HG03025 (cell line): ENCODE measurements at regions not wholly inside any gene's neighbourhood (a gene's known extent, or its start where the extent isn't known, plus 50 kb on each side); places are given as distances from the start of the nearest gene placed in this dataset.
"Not testable (repeated sequence)": the region's sequence is repeated elsewhere in the genome, so short reads cannot be mapped to it uniquely, and the experiment has no call there.

Experiments
- ATAC-seq: cut with Tn5 transposase; IDR thresholded peaks from one replicate; pipeline ENCODE4 v1.9.1; 2021; ENCODE audit warnings: mild to moderate bottlenecking, moderate library complexity; ENCODE audit not compliant: unreplicated experiment, low FRiP score

DNA sequence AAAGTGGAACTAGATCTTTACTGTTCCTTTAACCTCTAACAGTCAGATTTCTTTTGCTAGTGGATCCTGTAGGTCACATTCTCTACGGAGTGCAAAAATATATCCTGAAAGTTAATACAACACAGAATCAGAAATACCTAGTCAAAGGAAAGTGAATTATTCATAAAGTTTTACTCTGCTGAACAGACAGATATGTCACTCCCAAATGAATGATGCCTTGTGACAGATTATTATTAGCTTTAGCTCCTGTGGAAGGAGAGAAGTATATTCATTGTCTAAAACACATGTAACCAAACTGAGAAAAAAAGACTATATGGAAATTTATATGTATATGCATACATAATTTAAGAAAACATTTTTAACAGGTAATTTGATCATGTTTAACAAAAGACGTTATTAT is 1497.2 kb upstream of the RAG2 start:
- no peak for ATAC-seq

DNA sequence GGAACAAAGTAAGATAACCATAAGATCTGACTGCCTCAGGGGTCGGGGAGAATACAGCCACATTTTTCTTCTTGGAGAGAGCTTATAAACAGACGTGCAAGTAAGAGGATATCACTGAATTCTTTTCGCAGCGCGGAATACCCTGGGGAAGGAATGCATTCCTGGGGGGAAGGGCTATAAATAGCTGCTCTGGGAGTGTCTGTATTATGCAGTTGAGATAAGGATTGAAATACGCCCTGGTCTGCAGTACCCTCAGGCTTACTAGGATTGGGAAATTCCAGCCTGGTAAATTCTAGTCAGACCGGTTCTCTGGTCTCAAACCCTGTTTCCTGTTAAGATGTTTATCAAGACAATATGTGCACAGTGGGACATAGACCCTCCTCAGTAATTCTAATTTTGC is 1491.7 kb upstream of the RAG2 start:
- ATAC-seq: no peak

DNA sequence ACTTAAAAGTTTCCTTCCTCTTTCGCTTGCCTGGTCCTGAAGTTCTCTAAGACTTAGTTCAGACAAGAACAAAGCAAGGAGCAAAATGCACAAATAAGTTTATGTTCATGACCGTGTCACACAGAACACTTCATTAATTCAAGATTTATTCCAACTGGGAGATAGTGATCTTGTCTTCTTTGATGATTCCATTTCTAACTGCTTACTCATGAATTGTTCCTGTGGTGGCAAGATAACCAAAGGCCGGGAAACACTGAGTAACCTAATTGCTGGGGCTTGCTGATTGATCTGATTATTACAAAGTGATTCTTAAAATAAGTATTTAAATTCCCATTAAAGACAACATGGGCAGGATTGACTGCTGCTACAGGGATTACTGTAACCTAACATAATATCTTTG is 1462.9 kb upstream of the RAG2 start:
- ATAC-seq: no peak

DNA sequence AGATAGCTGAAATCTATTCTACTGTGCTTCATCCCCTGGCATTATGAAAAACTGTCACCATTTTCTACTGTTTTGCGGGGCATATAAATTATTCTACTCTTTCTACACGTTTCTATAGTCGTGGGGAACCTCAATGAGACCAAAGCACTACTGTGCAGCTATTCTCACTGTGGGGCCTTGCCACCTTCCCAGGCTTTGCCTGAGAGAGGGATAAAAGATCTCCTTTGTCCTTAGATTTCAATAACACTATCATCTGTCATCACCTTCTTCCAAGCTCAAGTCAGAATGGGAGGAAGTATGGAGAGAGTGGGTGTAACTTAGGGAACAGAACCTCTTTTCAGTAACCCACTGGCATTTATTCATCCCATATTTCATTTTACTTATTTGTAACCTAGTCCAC is 1462.1 kb upstream of the RAG2 start:
- ATAC-seq: no peak

DNA sequence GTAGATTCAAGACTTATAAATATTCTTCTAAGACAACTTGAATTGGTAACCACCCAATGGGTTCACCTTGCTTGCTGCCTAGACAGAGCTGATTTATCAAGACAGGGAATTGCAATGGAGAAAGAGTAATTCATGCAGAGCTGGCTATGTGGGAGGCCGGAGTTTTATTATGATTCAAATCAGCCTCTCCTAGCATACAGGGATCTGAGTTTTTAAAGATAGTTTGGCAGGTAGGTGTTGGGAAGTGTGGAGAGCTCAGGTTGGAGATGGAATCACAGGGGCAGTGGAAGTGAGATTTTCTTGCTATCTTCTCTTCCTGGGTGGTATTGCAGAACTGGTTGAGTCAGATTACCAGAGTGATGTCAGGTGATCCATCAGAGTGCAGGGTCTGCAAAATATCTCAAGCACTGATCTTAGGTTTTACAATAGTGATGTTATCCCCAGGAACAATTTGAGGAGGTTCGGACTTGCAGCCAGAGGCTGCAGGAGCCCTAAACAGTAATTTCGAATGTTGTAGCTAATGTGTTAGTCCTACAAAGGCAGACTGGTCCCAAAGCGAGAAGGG is 1448.6 kb upstream of the RAG2 start:
- no peak for ATAC-seq

DNA sequence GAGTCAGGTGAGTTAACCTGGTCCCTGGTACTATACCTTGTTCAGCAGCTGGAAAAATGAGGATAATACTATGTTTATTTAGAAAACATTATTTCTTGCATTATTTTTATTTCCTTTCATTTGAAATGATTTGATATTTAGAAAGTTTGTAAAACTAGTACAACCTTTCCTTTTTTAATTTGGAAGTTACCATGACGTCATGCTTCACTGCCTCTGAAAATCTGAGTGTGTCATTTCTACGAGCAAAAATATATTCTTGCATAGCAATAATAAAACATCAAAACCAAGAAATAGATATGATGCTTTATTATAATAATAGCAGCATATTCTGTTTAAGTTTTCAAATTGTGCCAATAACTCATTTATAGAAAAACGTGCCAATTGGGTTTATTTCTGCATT is 1445.0 kb upstream of the RAG2 start:
- ATAC-seq: no peak

DNA sequence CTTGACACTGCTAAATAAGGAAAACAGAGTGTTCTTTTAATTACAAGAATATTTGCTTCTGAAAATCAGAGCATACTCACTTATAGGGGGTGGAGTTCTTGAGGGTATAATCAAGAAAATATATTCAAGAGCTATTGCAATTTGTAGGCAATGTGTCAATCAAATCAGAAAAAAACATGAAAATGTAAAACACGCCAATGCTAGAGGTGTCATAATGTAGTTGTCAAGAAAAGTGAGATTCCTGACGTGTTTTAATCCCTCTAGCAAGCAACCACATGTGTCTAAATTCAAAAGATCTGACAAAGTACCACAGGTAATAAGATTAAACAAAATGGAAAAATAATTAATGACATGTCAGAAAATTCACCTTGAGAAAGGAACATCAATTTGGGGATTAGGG is 1440.7 kb upstream of the RAG2 start:
- no peak for ATAC-seq

DNA sequence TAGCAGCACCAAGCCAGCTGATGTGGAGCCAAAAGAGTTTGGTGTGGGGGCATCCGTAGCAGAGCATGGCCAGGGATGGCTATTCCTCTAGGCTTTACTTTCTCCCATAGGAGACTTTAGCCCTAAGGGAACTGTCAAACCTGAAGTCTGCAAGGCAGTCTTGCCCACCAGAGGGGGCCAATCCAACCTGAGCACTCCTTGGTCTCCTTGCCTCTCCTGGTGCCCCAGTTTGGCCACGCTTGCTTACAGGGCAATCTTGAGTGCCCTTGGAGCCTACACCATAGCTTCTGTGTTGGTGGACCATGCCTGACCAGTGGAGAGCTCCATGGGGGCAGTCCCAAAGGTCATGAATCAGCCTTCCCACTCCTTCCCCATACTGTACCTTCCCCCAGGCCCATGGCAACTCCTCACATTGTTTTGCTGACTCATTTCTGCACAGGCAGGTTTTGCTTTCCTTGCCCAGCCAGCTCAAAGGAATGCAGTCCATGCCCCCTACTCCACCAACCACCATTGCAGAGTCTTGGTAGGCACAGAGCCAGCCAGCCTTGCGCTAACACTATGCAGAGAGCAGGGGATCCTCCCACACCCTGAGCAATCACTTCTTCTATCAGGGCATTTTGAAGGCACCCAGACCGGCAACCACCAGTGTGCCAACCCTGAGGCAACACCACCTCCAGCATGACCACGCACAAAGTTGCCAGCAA is 1421.2 kb upstream of the RAG2 start:
- no peak for ATAC-seq

DNA sequence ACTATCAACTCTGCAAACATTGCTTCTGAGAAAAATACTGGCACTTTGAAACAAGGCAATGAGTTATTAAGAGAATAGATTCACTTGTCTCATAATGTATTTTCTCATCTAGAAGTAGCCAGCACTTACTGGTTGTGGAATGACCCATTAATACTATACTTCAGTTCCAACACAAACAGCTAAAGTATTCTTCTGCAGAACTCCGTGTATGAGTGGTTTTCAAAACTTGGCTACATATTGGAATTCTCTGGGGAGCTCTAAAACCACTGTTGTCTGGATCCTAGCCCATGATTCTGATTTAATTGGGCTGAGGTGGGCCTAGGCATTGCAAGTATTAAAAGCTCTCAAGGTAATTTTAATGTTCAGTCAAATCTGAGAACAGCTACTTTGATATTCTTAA is 1416.4 kb upstream of the RAG2 start:
- no peak for ATAC-seq

DNA sequence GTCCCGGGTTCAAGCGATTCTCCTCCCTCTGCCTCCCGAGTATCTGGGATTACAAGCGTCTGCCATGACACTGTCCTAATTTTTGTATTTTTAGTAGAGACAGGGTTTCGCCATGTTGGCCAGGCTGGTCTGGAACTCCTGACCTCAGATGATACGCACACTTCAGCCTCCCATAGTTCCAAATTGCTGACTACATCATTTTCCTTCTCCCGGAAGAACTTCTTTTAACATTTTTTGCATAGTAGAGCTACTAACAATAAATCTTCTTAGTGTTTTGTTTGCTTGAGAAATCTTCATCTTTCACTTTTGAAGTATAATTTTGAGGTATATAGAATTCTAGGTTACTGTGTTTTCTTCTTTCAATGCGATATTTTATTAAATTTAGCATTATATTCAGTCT is 1415.1 kb upstream of the RAG2 start:
- ATAC-seq: no peak

DNA sequence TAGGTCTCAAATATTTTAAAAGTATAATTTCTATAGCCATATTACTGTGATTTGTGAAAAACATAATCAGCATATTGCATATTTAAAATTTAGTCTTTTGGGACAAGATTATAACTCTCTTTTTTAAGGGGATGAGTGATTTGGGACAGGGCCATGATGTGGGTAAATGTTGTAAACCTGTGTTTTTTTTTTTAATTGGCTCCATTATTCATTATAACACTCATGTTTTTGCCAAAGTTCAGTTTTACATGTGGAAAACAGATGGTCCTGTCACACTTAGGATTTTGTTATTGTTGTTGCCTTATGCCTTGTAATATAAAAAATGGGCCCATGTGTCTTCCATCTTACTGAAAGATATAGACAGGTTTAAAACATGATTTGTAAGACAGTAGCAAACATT is 1413.5 kb upstream of the RAG2 start:
- ATAC-seq: no peak

DNA sequence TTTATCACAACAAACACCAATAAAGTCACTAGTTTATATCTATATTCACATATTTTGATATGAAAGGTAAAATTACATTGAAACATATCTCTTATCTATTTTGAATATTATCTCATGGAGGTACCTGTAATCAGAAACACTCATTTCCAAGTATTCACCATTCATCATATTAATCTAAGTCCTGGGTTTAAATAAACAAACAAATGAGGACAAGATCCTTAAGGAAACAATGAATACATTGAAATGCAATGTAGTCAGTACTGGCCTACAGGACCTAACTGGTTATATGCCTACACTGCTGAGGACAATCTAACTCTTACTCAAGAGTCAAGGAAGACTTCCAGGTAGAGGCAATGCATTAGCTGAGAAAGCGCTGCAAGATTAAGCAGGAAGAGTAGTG is 1411.9 kb upstream of the RAG2 start:
- no peak for ATAC-seq

DNA sequence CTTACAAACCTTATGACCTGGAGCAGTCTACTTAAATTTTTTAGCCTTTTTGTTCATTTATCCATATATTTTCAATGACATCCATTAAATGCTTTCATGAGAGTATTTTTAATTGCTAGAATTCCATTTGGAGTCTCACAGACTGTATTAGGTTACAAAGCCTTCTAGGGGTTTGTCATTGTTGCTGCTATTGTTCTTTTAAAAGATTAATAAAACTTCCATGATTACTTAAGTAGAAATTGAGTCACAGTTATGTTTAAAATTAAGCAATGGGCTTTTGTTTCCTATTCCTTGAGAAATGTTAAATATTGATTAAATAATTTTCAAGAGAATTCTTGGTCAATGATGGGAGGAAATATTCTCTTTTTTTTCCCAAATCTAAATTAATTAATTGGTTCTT is 1408.4 kb upstream of the RAG2 start:
- no peak for ATAC-seq

DNA sequence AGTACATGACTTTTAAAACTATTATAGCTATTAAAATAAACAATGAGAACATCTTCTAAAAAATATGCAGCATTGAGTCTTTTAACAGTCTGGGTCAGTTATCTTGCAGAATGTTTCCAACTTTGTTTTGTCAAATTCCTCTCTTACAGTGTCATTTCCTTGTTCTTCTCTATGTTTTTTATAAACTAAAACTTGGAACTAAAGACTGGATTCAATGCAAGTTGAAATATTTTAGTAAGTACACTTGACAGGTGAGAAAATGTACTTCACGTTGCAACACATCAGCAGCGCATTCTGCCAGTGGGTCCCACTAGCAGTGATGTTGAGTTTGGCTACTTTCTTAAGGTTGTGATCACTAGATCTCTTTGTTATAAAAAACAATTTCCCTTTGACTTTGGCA is 1407.6 kb upstream of the RAG2 start:
- no peak for ATAC-seq

DNA sequence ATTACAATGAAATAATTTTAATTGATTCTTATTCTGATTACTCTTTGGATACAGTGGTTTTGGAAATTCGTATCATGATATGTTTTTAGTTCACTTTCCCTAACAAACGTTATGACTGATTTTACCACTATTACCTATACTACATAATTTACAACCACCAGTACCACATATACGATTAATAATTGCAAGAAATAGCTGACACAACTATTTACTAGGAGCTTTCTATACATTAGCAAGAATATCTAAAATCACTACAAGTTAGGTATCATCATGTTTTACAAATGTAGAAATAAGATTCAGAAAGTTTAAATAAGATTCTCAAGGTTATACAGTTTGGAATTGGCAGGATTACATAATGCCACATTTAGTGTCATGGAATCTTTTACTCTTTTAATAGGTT is 1401.1 kb upstream of the RAG2 start:
- no peak for ATAC-seq

DNA sequence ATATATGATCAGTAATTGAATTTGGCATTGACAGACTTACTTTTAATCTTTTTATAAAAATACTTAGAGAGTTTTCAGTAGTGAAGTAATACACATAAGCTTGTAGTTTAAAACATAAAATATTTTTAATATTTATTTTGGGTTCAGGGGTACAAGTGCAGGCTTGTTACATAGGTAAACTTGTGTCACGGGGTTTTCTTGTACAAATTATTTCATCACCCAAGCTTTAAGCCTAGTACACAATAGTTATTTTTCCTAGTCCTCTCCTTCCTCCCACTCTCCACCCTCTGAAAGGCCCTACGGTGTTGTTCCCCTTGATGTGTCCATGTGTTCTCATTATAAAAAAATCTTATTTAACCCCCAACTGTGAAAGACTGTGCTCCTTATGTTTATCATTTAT is 1397.8 kb upstream of the RAG2 start:
- no peak for ATAC-seq

DNA sequence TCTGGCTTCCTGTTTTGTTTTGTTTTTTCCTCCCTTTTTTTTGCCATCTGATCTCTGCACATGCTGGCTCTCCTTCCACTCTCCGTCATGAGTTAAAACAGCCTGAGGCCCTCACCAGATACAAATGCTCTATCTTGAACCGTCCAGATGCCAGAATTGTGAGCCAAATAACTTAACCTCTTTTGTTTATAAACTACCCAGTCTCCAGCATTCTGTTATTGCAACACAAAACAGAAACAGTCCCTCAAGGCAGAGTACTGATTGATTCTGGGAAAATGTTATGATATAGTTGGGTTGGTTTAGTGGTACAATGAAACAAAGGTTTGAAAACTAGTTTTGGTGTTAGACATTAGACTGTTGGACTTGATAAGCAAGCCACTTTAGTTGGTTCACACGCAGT is 1390.0 kb upstream of the RAG2 start:
- ATAC-seq: no peak

DNA sequence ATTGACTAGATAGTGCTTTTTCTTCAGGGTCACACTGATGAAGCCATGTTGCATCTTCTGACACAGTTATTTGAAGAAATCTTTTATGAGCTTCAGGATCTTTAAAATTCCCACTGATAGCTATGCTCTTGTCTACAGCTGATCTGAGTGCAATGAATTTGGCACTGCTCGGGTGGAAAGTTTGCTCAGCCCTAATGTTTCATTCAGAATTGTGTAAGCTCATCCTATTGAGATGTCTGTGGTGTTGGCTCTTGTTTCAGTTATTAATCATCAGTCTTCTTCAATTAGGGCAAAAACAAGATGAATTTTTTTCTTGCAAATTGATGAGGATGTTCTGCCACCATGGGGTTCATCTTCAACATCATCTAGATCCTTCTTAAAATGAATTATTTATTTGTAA is 1387.0 kb upstream of the RAG2 start:
- ATAC-seq: no peak

DNA sequence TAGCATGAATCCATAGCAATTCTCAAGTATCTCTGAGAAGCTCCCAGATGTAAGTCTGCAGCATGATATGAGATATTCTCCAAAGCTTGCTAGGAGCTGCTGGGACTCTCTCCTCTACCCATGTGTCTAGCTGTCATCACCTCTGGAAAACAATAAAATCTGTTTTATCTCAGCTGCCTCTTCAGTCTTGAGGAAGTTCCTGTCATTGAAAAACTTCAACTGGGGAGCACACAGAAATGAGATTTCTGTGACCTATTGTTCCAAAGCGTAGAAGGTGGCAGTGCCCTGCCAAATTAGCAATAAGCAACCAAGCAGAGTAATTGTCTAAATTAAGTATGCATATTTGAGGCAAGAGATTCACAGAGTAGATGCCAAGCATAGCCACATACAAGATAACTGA is 1380.6 kb upstream of the RAG2 start:
- no peak for ATAC-seq

DNA sequence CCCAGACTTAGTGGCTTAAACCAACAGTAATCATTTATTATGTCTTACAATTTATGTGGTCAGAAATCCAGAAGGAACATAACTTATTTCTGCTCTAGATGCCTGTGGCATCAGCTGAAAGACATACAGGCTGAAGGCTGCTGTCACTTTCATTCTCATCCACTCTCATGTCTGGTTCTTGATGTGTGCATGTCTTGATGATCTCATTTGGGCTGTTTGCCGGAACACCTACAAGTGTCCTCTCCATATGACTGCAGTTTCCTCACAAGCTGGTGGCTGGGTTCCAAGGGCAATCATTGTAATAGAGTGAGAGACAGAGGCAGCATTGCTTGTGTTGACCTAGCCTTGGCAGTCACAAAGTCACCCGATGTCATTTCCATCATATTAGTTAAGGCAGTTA is 1375.9 kb upstream of the RAG2 start:
- ATAC-seq: no peak

DNA sequence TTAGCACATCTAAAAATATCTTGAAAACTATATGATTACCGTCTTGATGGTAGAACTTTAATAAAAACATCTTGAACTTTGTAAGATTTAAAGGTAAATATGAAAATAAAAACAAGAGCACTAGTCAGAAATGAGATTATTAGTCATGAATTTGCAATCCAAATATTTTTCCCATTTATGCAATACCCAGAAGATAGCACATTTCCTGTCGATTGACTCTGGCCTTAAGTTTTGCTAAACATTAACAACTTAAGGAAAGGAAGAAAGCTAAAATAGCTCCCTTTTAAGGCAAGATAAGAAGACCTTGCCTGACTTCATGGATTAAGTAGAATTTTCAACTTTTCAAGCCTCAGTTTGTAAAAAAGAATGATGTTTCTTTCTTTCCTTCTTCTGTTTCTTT is 1374.7 kb upstream of the RAG2 start:
- ATAC-seq: no peak

DNA sequence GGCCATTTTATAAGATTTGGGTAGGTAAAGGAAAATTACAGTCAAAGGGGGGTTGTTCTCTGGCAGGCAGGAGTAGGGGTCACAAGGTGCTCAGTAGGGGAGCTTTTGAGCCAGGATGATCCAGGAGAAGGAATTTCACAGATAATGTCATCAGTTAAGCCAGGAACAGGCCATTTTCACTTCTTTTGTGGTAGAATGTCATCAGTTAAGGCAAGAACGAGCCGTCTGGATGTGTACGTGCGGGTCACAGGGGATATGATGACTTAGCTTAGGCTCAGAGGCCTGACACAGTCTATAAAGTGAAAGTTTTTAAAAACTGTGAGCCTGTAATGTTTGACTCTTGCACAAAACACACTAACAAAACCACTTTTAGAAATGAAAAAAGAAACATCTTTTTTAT is 1371.3 kb upstream of the RAG2 start:
- not testable (repeated sequence) for ATAC-seq

DNA sequence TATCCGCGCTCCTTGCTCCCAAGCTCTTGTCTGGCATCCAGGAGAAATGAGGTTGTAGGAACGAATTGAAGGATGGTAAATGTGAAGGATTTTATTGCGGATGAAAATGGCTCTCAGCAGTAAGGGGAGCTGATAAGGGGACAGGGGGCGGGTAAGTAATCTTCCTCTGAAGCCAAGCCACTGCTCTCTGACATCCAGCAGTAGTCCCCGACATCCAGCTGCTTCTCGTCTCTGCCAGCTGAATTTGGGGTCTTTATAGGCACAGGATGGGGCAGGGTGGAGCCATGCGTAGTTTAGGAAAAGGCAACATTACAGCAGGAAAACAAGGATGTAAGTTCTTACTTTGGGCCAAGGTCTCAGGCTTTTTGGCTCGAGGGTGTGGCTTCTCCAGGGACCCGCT is 1370.1 kb upstream of the RAG2 start:
- ATAC-seq: no peak
